Endothelial cell of umbilical vein (primary cell): ENCODE measurements at regions not wholly inside any gene's neighbourhood (a gene's known extent, or its start where the extent isn't known, plus 50 kb on each side); places are given as distances from the start of the nearest gene placed in this dataset.

ENCODE experiments used
- BruUV-seq: library from RNA; stranded (reverse); fragments of 400-500 nt; replicated peaks from 2 replicates; lab custom pipeline; 2021; lab: Mats Ljungman, UMichigan
- CTCF ChIA-PET: fragments of 300-600, 350-600 bp; sonication (Branson Sonifier 250); formaldehyde crosslinking; loops from one replicate; lab custom pipeline; 2021; ENCODE audit warnings: antibody characterized with exemption, inconsistent platforms; lab: Charles Lee
- POLR2A ChIA-PET: fragments of 300-600, 350-600 bp; sonication (Branson Sonifier 250); formaldehyde crosslinking; loops from one replicate; lab custom pipeline; 2021; ENCODE audit warnings: antibody characterized with exemption, inconsistent platforms; lab: Charles Lee
- DNase-seq: peaks from one replicate; pipeline ENCODE4 v3.0.0-alpha.2; 2011; ENCODE audit warnings: low read depth, low spot score
- FAIRE-seq: peaks from 2 replicates; lab custom pipeline; 2011; peaks lifted over from hg19 to GRCh38; lab: Jason Lieb, UNC
- H2AFZ ChIP-seq: 2 replicates; pipeline ENCODE4 v1.6.0; 2012; ENCODE audit warnings: low read depth, low read length, control low read depth, inconsistent platforms
- H3K27ac ChIP-seq: 2 replicates; pipeline ENCODE4 v1.5.1; 2011; ENCODE audit warnings: low read depth, mild to moderate bottlenecking, control low read depth, low read length, moderate library complexity; ENCODE audit not compliant: insufficient read depth
- H3K27me3 ChIP-seq, 2 experiments: 2 replicates each; pipeline versions ENCODE4 v1.6.0 to v1.6.1; 2011; ENCODE audit warnings: low read length in 2 of 2, mixed read lengths in 1 of 2; ENCODE audit not compliant: control insufficient read depth in 2 of 2, insufficient read depth in 2 of 2
- H3K36me3 ChIP-seq, 2 experiments: 2 replicates in 1 of 2; 3 replicates in 1 of 2; pipeline ENCODE4 v1.5.1; 2011; ENCODE audit warnings: low read length in 2 of 2, mild to moderate bottlenecking in 1 of 2, moderate library complexity in 1 of 2; ENCODE audit not compliant: control insufficient read depth in 2 of 2, insufficient read depth in 2 of 2; ENCODE audit errors: extremely low read depth in 1 of 2
- H3K4me1 ChIP-seq: 3 replicates; pipeline ENCODE4 v1.5.1; 2011; ENCODE audit warnings: mild to moderate bottlenecking, low read length; ENCODE audit not compliant: control insufficient read depth, insufficient read depth; ENCODE audit errors: extremely low read depth
- H3K4me2 ChIP-seq: 2 replicates; pipeline ENCODE4 v1.6.1; 2011; ENCODE audit warnings: low read length, control low read depth, mixed read lengths; ENCODE audit not compliant: insufficient read depth
- H3K4me3 ChIP-seq, 3 experiments: fragments of 200-600 bp in 1 of 3; sonication (generic), shearing (Covaris generic) in 1 of 3; replicated peaks in 1 of 3; 2 replicates each; pipeline ENCODE4 v1.5.1; 2011 to 2016; ENCODE audit warnings: control low read depth in 3 of 3, low read length in 3 of 3, mild to moderate bottlenecking in 2 of 3, inconsistent platforms in 1 of 3, low read depth in 1 of 3, moderate library complexity in 1 of 3; ENCODE audit not compliant: insufficient read depth in 1 of 3
- H3K79me2 ChIP-seq: 2 replicates; pipeline ENCODE4 v1.6.0; 2012; ENCODE audit warnings: low read length, inconsistent platforms; ENCODE audit not compliant: control insufficient read depth, insufficient read depth
- H3K9ac ChIP-seq: replicated peaks from 2 replicates; pipeline ENCODE3; 2011; ENCODE audit warnings: low read length, control low read depth; ENCODE audit not compliant: insufficient read depth; ENCODE audit errors: extremely low read depth
- H3K9me1 ChIP-seq: replicated peaks from 3 replicates; pipeline ENCODE4 v1.6.0; 2011; ENCODE audit warnings: mild to moderate bottlenecking, low read length; ENCODE audit not compliant: control insufficient read depth, insufficient read depth; ENCODE audit errors: extremely low read depth
- H3K9me3 ChIP-seq: replicated peaks from 2 replicates; pipeline ENCODE4 v1.5.1; 2012; ENCODE audit warnings: low read length, inconsistent platforms; ENCODE audit not compliant: control insufficient read depth, insufficient read depth
- H4K20me1 ChIP-seq: replicated peaks from 2 replicates; pipeline ENCODE3; 2011; ENCODE audit warnings: mild to moderate bottlenecking, low read length; ENCODE audit not compliant: control insufficient read depth, insufficient read depth; ENCODE audit errors: extremely low read depth
- CTCF ChIP-seq, 2 donors: IDR thresholded peaks; 1 replicate in 1 of 2; 2 replicates in 1 of 2; pipeline ENCODE4 v1.5.1; 2011; ENCODE audit warnings: low read length in 2 of 2, mild to moderate bottlenecking in 2 of 2, moderate library complexity in 2 of 2, control low read depth in 1 of 2, inconsistent platforms in 1 of 2, low read depth in 1 of 2; ENCODE audit not compliant: insufficient read depth in 1 of 2; ENCODE audit errors: extremely low read depth in 1 of 2
- EZH2 ChIP-seq: IDR thresholded peaks from 2 replicates; pipeline ENCODE4 v1.6.1; 2012; ENCODE audit warnings: borderline replicate concordance, low read depth, mild to moderate bottlenecking, moderate library complexity, low read length, inconsistent platforms; ENCODE audit not compliant: severe bottlenecking
- FOS ChIP-seq: IDR thresholded peaks from 2 replicates; pipeline ENCODE4 v1.6.1; 2011; ENCODE audit warnings: mild to moderate bottlenecking, low read length, moderate library complexity, borderline replicate concordance; ENCODE audit not compliant: insufficient read depth
- GATA2 ChIP-seq: IDR thresholded peaks from 2 replicates; pipeline ENCODE4 v1.7.0; 2011; ENCODE audit warnings: low read depth, mild to moderate bottlenecking, moderate library complexity, mixed read lengths, low read length; ENCODE audit not compliant: insufficient read length, insufficient read depth
- JUN ChIP-seq: IDR thresholded peaks from 2 replicates; pipeline ENCODE4 v1.6.1; 2011; ENCODE audit warnings: borderline replicate concordance, low read depth; ENCODE audit not compliant: insufficient read length, insufficient read depth
- MAX ChIP-seq: IDR thresholded peaks from 2 replicates; pipeline ENCODE4 v1.6.1; 2011; ENCODE audit not compliant: insufficient read depth, insufficient read length
- MYC ChIP-seq: IDR thresholded peaks from one replicate; pipeline ENCODE4 v1.6.1; 2011; ENCODE audit warnings: mild to moderate bottlenecking, low read depth, low read length
- POLR2A ChIP-seq: IDR thresholded peaks from 2 replicates; pipeline ENCODE4 v1.6.1; 2012; ENCODE audit warnings: low read depth, mild to moderate bottlenecking, control low read depth, low read length
- POLR2AphosphoS5 ChIP-seq: IDR thresholded peaks from 2 replicates; pipeline ENCODE4 v1.6.1; 2012; ENCODE audit warnings: low read depth, mild to moderate bottlenecking, control low read depth, low read length, moderate library complexity; ENCODE audit not compliant: insufficient read depth
- dilution Hi-C: fragments of 300-500 bp; cut with MboI; formaldehyde crosslinking; loops from one replicate; pipeline ENCODE4 v1.15.0; 2019; ENCODE audit warnings: low sequenced_read_pairs; ENCODE audit not compliant: extremely low pct_ligation_motif_present
- intact Hi-C: fragments of 100-400 bp; cut with micrococcal nuclease; formaldehyde crosslinking; loops from one replicate; pipeline ENCODE4 v1.10.0; 2022

GRCh38 chr22:22408731-22409696 lies 99.5 kb downstream of the ZNF280B start:
- no TSS peak for BruUV-seq
- no peak overlapping the region for H3K4me2 ChIP-seq
- DNase-seq (no peak), FAIRE-seq (no peak)
- no peaks in the 10 kb centered on the region for H3K36me3 ChIP-seq
- CTCF ChIA-PET = interaction anchor here (0.8 to 1.8 kb wide), 3 partner anchors 10 to 214 kb away, joined by 3 to 10 read pairs (median 4); no protein-coding TSS in a partner anchor
- dilution Hi-C loops (no loop called here), intact Hi-C loops (no loop called here)
- H3K4me1 ChIP-seq = no peaks in the 10 kb centered on the region
- H3K27me3 ChIP-seq = peaks cover 13 to 14% of the 10 kb centered on the region in 2 experiments
- no peak overlapping the region for H3K27ac ChIP-seq
- H3K9ac ChIP-seq = no peak overlapping the region
- POLR2A ChIA-PET = no interaction called here
- no peaks in the 10 kb centered on the region for H4K20me1 ChIP-seq
- no peaks in the 10 kb centered on the region for H3K9me1 ChIP-seq
- no peaks in the 10 kb centered on the region for H3K79me2 ChIP-seq
- TF ChIP-seq CTCF (IDR thresholded peaks at IDR 0.05; ENCODE audit: extremely low read depth in 1 of 2, insufficient read depth in 1 of 2, low read depth in 1 of 2, low read length in 2 of 2) (peak in 1 of 2 donors; percentile 55), JUN (no peak)
- H2AFZ ChIP-seq = no peak overlapping the region
- no peaks in the 10 kb centered on the region for H3K9me3 ChIP-seq
- H3K4me3 ChIP-seq = no peak overlapping the region

GRCh38 chr22:22410121-22410520 lies 98.4 kb downstream of the ZNF280B start:
- TF ChIP-seq POLR2AphosphoS5 = no peak
- TF ChIP-seq GATA2 = no peak
- no peak for TF ChIP-seq JUN
- TF ChIP-seq EZH2 = no peak
- TF ChIP-seq MAX = no peak
- TF ChIP-seq FOS = no peak
- no peak for TF ChIP-seq MYC
- TF ChIP-seq CTCF (IDR thresholded peaks at IDR 0.05; ENCODE audit: extremely low read depth in 1 of 2, insufficient read depth in 1 of 2, low read depth in 1 of 2, low read length in 2 of 2) = no peak
- no peak for TF ChIP-seq POLR2A
- dilution Hi-C loops (no loop called here), intact Hi-C loops (no loop called here)
- Histone ChIP-seq H3K9me3 (no peaks in the 10 kb centered on the region), H3K9me1 (no peaks in the 10 kb centered on the region), H3K27ac (no peak overlapping the region), H3K4me2 (no peak overlapping the region), H3K36me3 (no peaks in the 10 kb centered on the region), H3K4me1 (no peaks in the 10 kb centered on the region), H2AFZ (no peak overlapping the region), H3K27me3 (peaks cover 16 to 18% of the 10 kb centered on the region in 2 experiments), H3K9ac (no peak overlapping the region), H3K4me3 (no peak overlapping the region), H4K20me1 (no peaks in the 10 kb centered on the region), H3K79me2 (no peaks in the 10 kb centered on the region)
- FAIRE-seq (no peak), DNase-seq (no peak)
- ChIA-PET CTCF (interaction anchor here (1.4 kb wide), 1 partner anchor 13 kb away, joined by 9 read pairs; no protein-coding TSS in a partner anchor), POLR2A (no interaction called here)
- BruUV-seq = no TSS peak
